ENCODE measurements at regions not wholly inside any gene's neighbourhood (a gene's known extent, or its start where the extent isn't known, plus 50 kb on each side); places are given as distances from the start of the nearest gene placed in this dataset.

DNA sequence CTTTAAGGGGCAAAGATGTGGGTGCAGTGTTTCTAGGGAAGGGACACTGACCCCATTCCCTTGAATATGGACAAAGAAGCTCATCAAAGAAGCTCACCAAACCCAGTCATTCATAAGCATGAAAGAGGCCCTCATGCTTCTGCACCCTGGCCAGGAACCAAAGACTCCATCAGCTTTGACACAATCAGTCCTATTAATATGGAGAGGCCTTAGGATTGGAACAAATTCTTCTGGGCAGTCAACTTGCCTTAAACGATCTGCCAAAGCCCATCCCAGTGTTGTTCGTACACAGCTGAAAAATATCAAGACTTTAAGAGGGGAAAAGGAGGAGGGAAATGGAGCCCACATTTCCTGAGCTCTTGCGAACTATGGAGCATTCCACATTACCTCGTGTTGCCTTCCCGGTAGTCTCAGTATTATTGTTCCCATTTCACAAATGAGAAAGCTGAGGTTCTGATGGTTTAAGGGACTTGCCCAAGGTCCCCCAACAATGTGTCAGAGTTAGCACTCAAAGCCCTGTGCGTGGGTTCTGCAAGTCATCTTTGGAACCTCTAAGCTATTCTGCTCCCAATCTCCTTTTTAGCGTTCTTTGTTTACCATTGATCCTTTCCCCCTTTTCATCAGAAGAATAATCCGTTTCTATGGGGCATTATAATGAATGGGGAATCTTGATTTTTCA lies 161.9 kb downstream of the ZBTB18 start:
- no peak for DNase-seq (ENCODE audit: low read depth, low spot score)
- H3K9me3 ChIP-seq (ENCODE audit: insufficient read depth, low read length) = no peaks in the 10 kb centered on the region; the same call in 1 of the 2 replicates
- H3K9ac ChIP-seq (ENCODE audit: insufficient read length, low read depth) = no peak overlapping the region
- H3K4me3 ChIP-seq (ENCODE audit: insufficient read length, low read depth) = no peak overlapping the region
- TF ChIP-seq SUZ12 (IDR thresholded peaks at IDR 0.05; ENCODE audit: extremely low read depth, insufficient read depth, insufficient read length) (no peak), YY1 (IDR thresholded peaks at IDR 0.05; ENCODE audit: insufficient read depth, insufficient read length) (no peak), ZNF274 (IDR thresholded peaks at IDR 0.05; ENCODE audit: low read depth, low read length) (no peak)
- H3K4me1 ChIP-seq (ENCODE audit: insufficient read depth, insufficient read length) = no peaks in the 10 kb centered on the region
- H3K36me3 ChIP-seq (ENCODE audit: insufficient read depth, insufficient read length, low read length) = no peaks in the 10 kb centered on the region
- H3K27me3 ChIP-seq (ENCODE audit: insufficient read depth, insufficient read length) = no peaks in the 10 kb centered on the region

DNA sequence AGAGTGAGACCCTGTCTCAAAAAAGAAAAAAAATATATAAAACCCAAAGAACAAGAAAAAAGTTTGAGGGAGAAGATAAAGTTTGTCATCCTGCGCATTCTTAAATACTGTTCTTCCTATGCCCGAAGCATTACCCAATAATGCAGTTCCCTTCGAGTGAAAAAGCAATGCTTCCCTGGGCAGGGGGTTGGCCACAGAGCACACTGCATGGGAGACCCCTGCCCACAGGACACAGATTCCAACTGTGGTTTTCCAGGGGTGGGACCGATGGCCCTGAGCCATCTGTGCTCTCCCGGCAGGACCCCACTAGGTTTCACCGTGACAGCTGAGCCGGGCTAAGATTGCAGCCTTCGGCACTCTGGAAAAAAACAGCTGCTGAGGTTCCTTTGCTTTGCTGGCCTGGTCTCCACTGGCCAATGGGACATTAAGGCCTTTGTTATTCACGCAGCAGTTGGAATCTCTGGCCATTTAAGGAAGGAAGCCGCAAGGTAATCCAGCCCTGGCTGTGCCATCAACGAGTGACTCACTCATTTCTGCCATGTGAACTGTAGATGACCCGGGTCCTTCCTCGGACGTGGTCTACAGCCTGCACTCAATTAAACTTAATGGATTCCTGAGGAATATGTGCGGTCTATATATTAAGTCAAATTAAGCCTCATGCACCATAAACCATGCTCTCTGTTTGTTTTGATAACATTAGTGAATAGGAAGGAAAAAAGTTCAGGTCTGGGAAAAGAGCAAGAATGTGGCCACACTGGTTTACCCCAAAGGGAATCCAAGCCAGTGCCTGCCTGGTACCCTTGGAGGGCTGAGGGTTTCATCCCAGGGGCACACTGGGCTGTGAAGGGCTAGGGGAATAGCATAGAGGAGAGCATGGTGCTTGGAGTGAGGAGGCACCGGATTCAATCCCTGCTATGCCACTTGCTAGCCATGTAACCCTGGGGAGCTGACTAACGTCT lies 163.2 kb downstream of the ZBTB18 start:
- DNase-seq (ENCODE audit: low read depth, low spot score) = peak; percentile 90
- Histone ChIP-seq H3K4me1 (ENCODE audit: insufficient read depth, insufficient read length) (peaks cover 3% of the 10 kb centered on the region), H3K36me3 (ENCODE audit: insufficient read depth, insufficient read length, low read length) (no peaks in the 10 kb centered on the region), H3K9ac (ENCODE audit: insufficient read length, low read depth) (no peak overlapping the region), H3K27me3 (ENCODE audit: insufficient read depth, insufficient read length) (no peaks in the 10 kb centered on the region), H3K9me3 (ENCODE audit: insufficient read depth, low read length) (no peaks in the 10 kb centered on the region; the same call in 1 of the 2 replicates), H3K4me3 (ENCODE audit: insufficient read length, low read depth) (no peak overlapping the region)
- TF ChIP-seq SUZ12 (IDR thresholded peaks at IDR 0.05; ENCODE audit: extremely low read depth, insufficient read depth, insufficient read length) (no peak), YY1 (IDR thresholded peaks at IDR 0.05; ENCODE audit: insufficient read depth, insufficient read length) (no peak), ZNF274 (IDR thresholded peaks at IDR 0.05; ENCODE audit: low read depth, low read length) (no peak)

DNA sequence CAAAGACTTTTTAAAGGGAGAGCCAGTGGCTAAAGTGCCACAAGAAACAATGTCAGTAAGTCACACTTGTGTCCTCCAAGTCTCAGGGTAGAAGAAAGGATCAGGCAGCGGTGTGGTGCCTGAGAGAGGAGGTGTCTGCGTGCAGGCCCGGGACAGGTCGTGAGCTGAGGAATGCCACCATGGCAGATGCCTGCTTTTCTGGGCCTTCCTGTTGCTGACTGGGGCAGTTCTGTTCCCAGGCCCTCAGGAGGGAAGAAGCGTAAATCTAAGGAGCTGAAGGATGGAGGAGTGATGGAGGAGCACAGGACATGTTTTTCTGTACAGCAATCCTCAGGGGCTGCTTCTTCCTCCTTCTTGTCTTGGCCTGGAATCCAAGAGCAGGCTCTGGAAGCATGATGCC lies 165.8 kb downstream of the ZBTB18 start:
- peaks cover 3% of the 10 kb centered on the region for H3K4me1 ChIP-seq (ENCODE audit: insufficient read depth, insufficient read length)
- no peak overlapping the region for H3K4me3 ChIP-seq (ENCODE audit: insufficient read length, low read depth)
- H3K36me3 ChIP-seq (ENCODE audit: insufficient read depth, insufficient read length, low read length) = no peaks in the 10 kb centered on the region
- TF ChIP-seq SUZ12 (IDR thresholded peaks at IDR 0.05; ENCODE audit: extremely low read depth, insufficient read depth, insufficient read length) = no peak
- no peak for TF ChIP-seq YY1 (IDR thresholded peaks at IDR 0.05; ENCODE audit: insufficient read depth, insufficient read length)
- no peak for TF ChIP-seq ZNF274 (IDR thresholded peaks at IDR 0.05; ENCODE audit: low read depth, low read length)
- no peak for DNase-seq (ENCODE audit: low read depth, low spot score)
- no peaks in the 10 kb centered on the region for H3K27me3 ChIP-seq (ENCODE audit: insufficient read depth, insufficient read length)
- H3K9me3 ChIP-seq (ENCODE audit: insufficient read depth, low read length) = no peaks in the 10 kb centered on the region; the same call in 1 of the 2 replicates
- H3K9ac ChIP-seq (ENCODE audit: insufficient read length, low read depth) = no peak overlapping the region

DNA sequence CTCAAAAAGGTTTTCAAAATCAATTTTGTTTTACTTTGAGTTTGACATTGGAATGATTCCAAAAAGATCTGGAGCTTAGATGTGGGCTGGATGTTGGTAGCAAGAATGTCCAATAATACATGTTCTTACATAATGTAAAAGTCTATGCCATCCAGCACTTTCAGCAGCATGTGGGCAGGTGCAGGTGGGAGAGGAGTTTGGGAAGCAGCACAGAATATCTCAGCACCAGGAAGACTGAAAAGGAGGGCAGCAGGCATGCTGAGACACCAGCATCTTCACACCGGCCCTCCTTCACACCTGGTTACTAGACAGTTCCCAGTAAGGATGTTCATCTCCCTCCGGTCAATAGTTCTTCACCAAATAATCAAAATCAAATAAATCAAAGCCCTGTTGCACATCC lies 166.6 kb downstream of the ZBTB18 start:
- Histone ChIP-seq H3K9ac (ENCODE audit: insufficient read length, low read depth) (no peak overlapping the region), H3K27me3 (ENCODE audit: insufficient read depth, insufficient read length) (no peaks in the 10 kb centered on the region), H3K4me3 (ENCODE audit: insufficient read length, low read depth) (no peak overlapping the region), H3K9me3 (ENCODE audit: insufficient read depth, low read length) (no peaks in the 10 kb centered on the region; the same call in 1 of the 2 replicates), H3K36me3 (ENCODE audit: insufficient read depth, insufficient read length, low read length) (no peaks in the 10 kb centered on the region), H3K4me1 (ENCODE audit: insufficient read depth, insufficient read length) (peaks cover 3% of the 10 kb centered on the region)
- no peak for DNase-seq (ENCODE audit: low read depth, low spot score)
- no peak for TF ChIP-seq ZNF274 (IDR thresholded peaks at IDR 0.05; ENCODE audit: low read depth, low read length)
- TF ChIP-seq YY1 (IDR thresholded peaks at IDR 0.05; ENCODE audit: insufficient read depth, insufficient read length) = no peak
- TF ChIP-seq SUZ12 (IDR thresholded peaks at IDR 0.05; ENCODE audit: extremely low read depth, insufficient read depth, insufficient read length) = no peak

DNA sequence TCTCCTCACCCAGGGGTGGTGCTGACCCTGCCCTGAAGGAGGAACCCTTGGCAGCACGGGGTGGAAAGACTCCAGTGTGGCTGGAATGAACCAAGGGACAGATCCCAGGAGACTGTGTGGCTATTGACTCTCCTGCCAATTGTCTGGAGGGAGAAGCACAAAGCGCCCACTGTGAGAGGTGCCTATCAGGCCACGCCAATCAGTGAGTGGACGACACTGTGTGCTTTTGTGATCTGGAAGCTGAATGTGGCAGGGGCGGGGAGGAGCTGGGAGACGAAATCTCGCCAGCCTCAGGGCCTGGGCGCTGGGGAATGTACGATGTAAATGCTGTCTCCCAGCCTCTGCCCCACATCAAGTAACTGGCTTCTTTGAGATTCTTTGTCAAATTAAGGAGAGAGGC lies 167.1 kb downstream of the ZBTB18 start:
- no peak for DNase-seq (ENCODE audit: low read depth, low spot score)
- H3K9ac ChIP-seq (ENCODE audit: insufficient read length, low read depth) = no peak overlapping the region
- H3K27me3 ChIP-seq (ENCODE audit: insufficient read depth, insufficient read length) = no peaks in the 10 kb centered on the region
- no peaks in the 10 kb centered on the region for H3K36me3 ChIP-seq (ENCODE audit: insufficient read depth, insufficient read length, low read length)
- H3K4me3 ChIP-seq (ENCODE audit: insufficient read length, low read depth) = no peak overlapping the region
- TF ChIP-seq ZNF274 (IDR thresholded peaks at IDR 0.05; ENCODE audit: low read depth, low read length) = no peak
- no peak for TF ChIP-seq SUZ12 (IDR thresholded peaks at IDR 0.05; ENCODE audit: extremely low read depth, insufficient read depth, insufficient read length)
- no peak for TF ChIP-seq YY1 (IDR thresholded peaks at IDR 0.05; ENCODE audit: insufficient read depth, insufficient read length)
- peaks cover 3% of the 10 kb centered on the region for H3K4me1 ChIP-seq (ENCODE audit: insufficient read depth, insufficient read length)
- H3K9me3 ChIP-seq (ENCODE audit: insufficient read depth, low read length) = no peaks in the 10 kb centered on the region; the same call in 1 of the 2 replicates

DNA sequence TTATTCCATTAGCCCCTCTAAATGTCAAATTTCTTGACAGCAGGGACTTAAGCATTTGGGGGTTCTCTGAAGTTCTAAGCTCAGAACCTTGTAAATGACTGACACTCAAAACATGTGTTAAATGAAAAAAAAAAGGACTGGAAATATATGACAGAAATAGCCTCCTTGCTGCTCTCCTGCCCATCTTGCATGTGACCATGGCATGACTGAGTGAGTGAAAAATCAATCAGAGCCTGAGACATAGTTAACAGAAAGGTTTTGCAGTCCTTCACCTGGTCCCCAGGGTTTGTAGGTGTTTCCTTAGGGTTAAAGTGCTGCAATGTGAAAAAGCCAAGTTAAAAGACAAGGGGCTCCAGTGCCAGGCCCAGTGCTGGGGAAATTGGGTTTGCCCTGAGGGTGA lies 168.1 kb downstream of the ZBTB18 start:
- no peaks in the 10 kb centered on the region for H3K27me3 ChIP-seq (ENCODE audit: insufficient read depth, insufficient read length)
- H3K4me3 ChIP-seq (ENCODE audit: insufficient read length, low read depth) = no peak overlapping the region
- H3K36me3 ChIP-seq (ENCODE audit: insufficient read depth, insufficient read length, low read length) = no peaks in the 10 kb centered on the region
- H3K4me1 ChIP-seq (ENCODE audit: insufficient read depth, insufficient read length) = peaks cover 3% of the 10 kb centered on the region
- no peak overlapping the region for H3K9ac ChIP-seq (ENCODE audit: insufficient read length, low read depth)
- no peaks in the 10 kb centered on the region; the same call in 1 of the 2 replicates for H3K9me3 ChIP-seq (ENCODE audit: insufficient read depth, low read length)
- no peak for TF ChIP-seq ZNF274 (IDR thresholded peaks at IDR 0.05; ENCODE audit: low read depth, low read length)
- no peak for DNase-seq (ENCODE audit: low read depth, low spot score)

DNA sequence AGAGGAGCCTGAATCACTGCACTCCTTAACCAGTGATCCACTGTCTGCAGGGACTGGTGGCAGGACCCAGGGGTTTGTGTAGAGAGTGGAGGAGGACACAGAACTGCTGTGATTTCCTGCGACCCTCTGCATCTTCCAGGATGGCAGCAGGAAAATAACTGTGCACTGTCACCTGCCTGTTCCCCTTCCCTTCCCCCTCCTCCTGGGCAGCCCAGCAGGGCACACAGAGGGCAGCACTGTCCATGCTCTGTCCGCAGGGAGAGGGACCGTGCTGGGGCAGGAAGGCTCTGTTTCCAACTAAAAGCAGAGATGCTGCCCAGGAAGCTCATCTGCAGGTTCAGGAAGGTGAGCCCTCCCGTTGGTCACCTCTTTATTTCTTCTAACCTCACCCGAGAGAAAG lies 168.7 kb downstream of the ZBTB18 start:
- no peak for DNase-seq (ENCODE audit: low read depth, low spot score)
- Histone ChIP-seq H3K27me3 (ENCODE audit: insufficient read depth, insufficient read length) (no peaks in the 10 kb centered on the region), H3K9me3 (ENCODE audit: insufficient read depth, low read length) (no peaks in the 10 kb centered on the region; the same call in 1 of the 2 replicates), H3K4me1 (ENCODE audit: insufficient read depth, insufficient read length) (peaks cover 3% of the 10 kb centered on the region), H3K36me3 (ENCODE audit: insufficient read depth, insufficient read length, low read length) (no peaks in the 10 kb centered on the region), H3K9ac (ENCODE audit: insufficient read length, low read depth) (no peak overlapping the region), H3K4me3 (ENCODE audit: insufficient read length, low read depth) (no peak overlapping the region)
- TF ChIP-seq SUZ12 (IDR thresholded peaks at IDR 0.05; ENCODE audit: extremely low read depth, insufficient read depth, insufficient read length) = no peak

Data from NT2/D1 (cell line).